ENCODE measurements at regions not wholly inside any gene's neighbourhood (a gene's known extent, or its start where the extent isn't known, plus 50 kb on each side); places are given as distances from the start of the nearest gene placed in this dataset.

- no peak for TF ChIP-seq E2F6 (IDR thresholded peaks at IDR 0.05)
These were observed 65.3 kb downstream of the BLTP3B start (continued) for GRCh38 chr12:100077367-100077766.
